Mucosa of stomach (tissue), 1 donor: ENCODE measurements at regions not wholly inside any gene's neighbourhood (a gene's known extent, or its start where the extent isn't known, plus 50 kb on each side); places are given as distances from the start of the nearest gene placed in this dataset.
"Not testable (repeated sequence)": the region's sequence is repeated elsewhere in the genome, so short reads cannot be mapped to it uniquely, and the experiment has no call there.

ENCODE experiments used
- H3K27me3 ChIP-seq: one replicate; pipeline ENCODE4 v1.7.0; 2013; ENCODE audit warnings: mild to moderate bottlenecking, low read length; ENCODE audit not compliant: control insufficient read depth, insufficient read depth
- H3K36me3 ChIP-seq: one replicate; pipeline ENCODE4 v1.7.0; 2013; ENCODE audit warnings: low read length; ENCODE audit not compliant: control insufficient read depth, insufficient read depth
- H3K4me1 ChIP-seq: one replicate; pipeline ENCODE4 v1.7.0; 2013; ENCODE audit warnings: mild to moderate bottlenecking, low read length; ENCODE audit not compliant: control insufficient read depth, insufficient read depth
- H3K4me3 ChIP-seq: one replicate; pipeline ENCODE4 v1.7.0; 2013; ENCODE audit warnings: low read length
- H3K9ac ChIP-seq: one replicate; pipeline ENCODE4 v1.7.0; 2013; ENCODE audit warnings: mild to moderate bottlenecking, low read length, moderate library complexity
- H3K9me3 ChIP-seq: one replicate; pipeline ENCODE4 v1.7.0; 2013; ENCODE audit warnings: mild to moderate bottlenecking, low read length, moderate library complexity; ENCODE audit not compliant: control insufficient read depth
- donor health status: Pancreatic carcinoma.

GRCh38 chr13:63448692-63449091, 2033.0 kb upstream of the PCDH20 start:
- Histone ChIP-seq H3K9ac (no peak overlapping the region), H3K4me3 (no peak overlapping the region), H3K27me3 (no peaks in the 10 kb centered on the region), H3K9me3 (no peaks in the 10 kb centered on the region), H3K36me3 (no peaks in the 10 kb centered on the region), H3K4me1 (no peaks in the 10 kb centered on the region)

DNA sequence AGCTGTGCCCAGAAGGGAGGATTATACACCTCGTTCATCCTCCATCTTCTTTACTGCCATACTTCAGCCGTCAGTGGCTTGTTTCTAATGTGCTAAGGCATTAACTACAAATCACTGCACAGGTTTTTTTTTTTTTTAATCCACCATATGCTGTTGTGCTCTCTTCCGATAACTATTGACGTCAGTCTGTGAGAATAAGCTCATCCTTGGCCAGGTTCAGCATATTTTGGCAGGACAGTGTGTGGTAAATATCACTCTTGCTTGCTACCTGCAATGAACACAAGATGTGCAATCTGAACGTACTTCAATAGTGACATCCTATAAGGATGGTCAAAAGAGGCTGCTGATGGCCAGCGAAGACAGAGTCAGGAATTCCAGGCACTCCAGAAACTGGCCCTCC, 2030.7 kb upstream of the PCDH20 start:
- Histone ChIP-seq H3K4me3 (no peak overlapping the region), H3K4me1 (no peaks in the 10 kb centered on the region), H3K9ac (no peak overlapping the region), H3K27me3 (no peaks in the 10 kb centered on the region), H3K9me3 (no peaks in the 10 kb centered on the region), H3K36me3 (no peaks in the 10 kb centered on the region)

GRCh38 chr13:63444225-63444624, 2028.6 kb upstream of the PCDH20 start:
- not testable (repeated sequence) for H3K4me1 ChIP-seq, H3K9ac ChIP-seq, H3K36me3 ChIP-seq, H3K9me3 ChIP-seq, H3K27me3 ChIP-seq, H3K4me3 ChIP-seq

DNA sequence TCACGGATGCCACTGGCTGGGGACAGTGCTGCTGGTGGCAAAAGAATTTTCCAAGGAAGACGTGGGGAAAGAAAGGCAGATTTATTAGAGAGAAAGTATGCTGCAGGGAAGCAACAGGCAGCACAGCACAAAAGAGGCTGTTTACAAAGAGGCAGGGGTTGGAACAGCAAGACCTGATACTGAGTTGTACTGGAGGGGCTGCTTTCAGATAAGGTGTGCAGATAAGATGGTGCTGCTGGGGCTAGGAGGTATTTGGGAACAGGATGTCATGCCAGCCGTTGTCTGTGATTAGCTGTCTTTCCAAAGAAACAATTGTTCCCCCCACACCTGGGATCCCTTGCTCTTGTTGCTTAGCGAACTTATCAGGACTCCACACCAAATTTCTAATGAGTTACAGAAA, 2023.3 kb upstream of the PCDH20 start:
- H3K9me3 ChIP-seq = no peaks in the 10 kb centered on the region
- H3K9ac ChIP-seq = no peak overlapping the region
- H3K27me3 ChIP-seq = no peaks in the 10 kb centered on the region
- no peaks in the 10 kb centered on the region for H3K4me1 ChIP-seq
- H3K36me3 ChIP-seq = no peaks in the 10 kb centered on the region
- H3K4me3 ChIP-seq = no peak overlapping the region

GRCh38 chr13:63436325-63436668, 2020.6 kb upstream of the PCDH20 start:
- H3K9me3 ChIP-seq = no peaks in the 10 kb centered on the region
- H3K27me3 ChIP-seq = no peaks in the 10 kb centered on the region
- no peaks in the 10 kb centered on the region for H3K4me1 ChIP-seq
- H3K4me3 ChIP-seq = no peak overlapping the region
- no peak overlapping the region for H3K9ac ChIP-seq
- H3K36me3 ChIP-seq = no peaks in the 10 kb centered on the region

GRCh38 chr13:63435667-63436324, 2020.1 kb upstream of the PCDH20 start:
- H3K4me3 ChIP-seq = no peak overlapping the region
- H3K9me3 ChIP-seq = no peaks in the 10 kb centered on the region
- no peaks in the 10 kb centered on the region for H3K36me3 ChIP-seq
- no peaks in the 10 kb centered on the region for H3K27me3 ChIP-seq
- no peak overlapping the region for H3K9ac ChIP-seq
- H3K4me1 ChIP-seq = no peaks in the 10 kb centered on the region

DNA sequence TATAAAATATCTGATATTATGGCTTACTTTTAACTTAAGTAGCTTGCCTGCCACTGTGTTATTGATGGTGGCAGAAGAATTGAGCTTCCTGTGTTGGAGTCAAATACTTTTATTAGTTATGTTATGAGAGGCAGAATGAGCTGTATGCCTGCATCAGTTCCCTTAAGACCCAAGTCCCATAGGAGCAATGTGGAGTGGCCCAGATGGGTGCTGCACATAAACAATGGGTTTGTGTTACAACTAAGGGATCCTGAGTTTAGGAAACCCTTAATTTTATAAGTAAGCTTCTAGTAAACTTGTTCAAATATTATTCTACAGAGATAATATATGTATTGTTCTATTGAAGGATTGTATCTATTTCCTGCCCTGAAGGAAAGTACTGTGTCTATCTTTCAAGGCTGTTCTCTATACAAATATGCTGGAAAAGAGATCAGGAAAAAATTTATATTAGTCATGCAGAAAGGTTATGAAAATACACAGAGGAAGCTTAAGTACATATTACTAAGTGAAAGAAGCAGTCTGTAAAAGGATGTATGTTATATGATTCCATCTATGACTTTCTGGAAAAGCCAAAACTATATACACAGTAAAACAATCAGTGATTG, 2018.0 kb upstream of the PCDH20 start:
- Histone ChIP-seq H3K27me3 (no peaks in the 10 kb centered on the region), H3K4me3 (no peak overlapping the region), H3K36me3 (no peaks in the 10 kb centered on the region), H3K9me3 (no peaks in the 10 kb centered on the region), H3K9ac (no peak overlapping the region), H3K4me1 (no peaks in the 10 kb centered on the region)

DNA sequence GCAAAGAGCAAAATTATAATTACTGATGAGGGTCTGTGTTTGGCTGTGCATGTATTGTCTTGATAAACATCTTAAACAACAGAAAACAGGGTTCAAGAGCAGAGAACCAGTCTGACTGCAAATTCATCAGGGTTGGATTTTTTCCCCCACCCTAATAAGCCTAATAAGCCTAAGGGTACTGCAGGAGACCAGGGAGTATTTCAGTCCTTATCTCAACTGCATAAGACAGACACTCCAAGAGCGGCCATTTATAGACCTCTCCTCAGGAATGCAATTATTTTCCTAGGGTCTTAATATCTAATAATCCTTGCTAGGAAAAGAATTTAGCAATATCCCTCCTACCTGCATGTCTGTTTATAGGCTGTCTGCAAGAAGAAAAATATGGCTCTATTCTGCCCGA, 2011.5 kb upstream of the PCDH20 start:
- Histone ChIP-seq H3K4me3 (no peak overlapping the region), H3K4me1 (no peaks in the 10 kb centered on the region), H3K9me3 (no peaks in the 10 kb centered on the region)

DNA sequence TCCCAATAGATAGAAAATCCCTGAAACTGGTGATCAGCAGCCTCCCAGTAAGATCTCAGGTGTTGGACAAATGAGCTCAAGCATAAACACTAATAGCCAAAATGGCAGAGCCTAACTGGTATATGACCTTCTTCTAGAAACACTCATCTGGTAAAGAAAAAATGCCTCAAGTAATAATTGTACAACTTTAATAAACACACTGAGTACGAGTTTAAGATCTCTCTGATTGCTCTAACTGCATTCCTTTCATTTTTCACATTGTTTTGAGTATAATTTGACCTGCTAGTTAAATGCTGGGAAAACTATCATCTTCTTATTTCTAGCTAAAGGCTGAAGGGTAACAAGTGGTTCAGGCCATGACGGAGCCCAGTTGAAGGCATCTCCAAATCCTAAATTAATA, 2009.5 kb upstream of the PCDH20 start:
- Histone ChIP-seq H3K4me3 (no peak overlapping the region), H3K4me1 (no peaks in the 10 kb centered on the region), H3K9ac (no peak overlapping the region), H3K27me3 (no peaks in the 10 kb centered on the region), H3K36me3 (no peaks in the 10 kb centered on the region), H3K9me3 (no peaks in the 10 kb centered on the region)

More for the DNA sequence above, 2011.5 kb upstream of the PCDH20 start:
- Histone ChIP-seq H3K36me3 (no peaks in the 10 kb centered on the region), H3K9ac (no peak overlapping the region), H3K27me3 (no peaks in the 10 kb centered on the region)

DNA sequence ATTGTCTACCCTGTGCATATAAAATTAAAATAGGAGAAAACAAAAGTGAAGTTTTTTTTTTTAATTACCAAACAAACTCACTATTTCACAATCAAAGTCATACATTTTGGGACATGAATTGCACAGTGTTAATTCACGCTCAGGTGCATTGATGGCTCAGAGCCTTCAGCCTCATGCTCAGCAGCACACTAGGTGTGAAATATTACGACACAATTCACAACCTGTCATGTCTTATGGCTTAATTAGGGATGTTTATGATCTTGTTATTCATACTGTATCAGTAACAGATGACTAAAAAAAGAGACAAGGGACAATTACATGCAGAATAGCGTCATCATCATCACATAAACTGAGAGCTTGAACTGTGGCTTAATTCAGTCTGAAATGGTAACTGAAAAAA, 2005.5 kb upstream of the PCDH20 start:
- Histone ChIP-seq H3K9me3 (no peaks in the 10 kb centered on the region), H3K9ac (no peak overlapping the region), H3K4me1 (no peaks in the 10 kb centered on the region), H3K4me3 (no peak overlapping the region), H3K27me3 (no peaks in the 10 kb centered on the region), H3K36me3 (no peaks in the 10 kb centered on the region)

DNA sequence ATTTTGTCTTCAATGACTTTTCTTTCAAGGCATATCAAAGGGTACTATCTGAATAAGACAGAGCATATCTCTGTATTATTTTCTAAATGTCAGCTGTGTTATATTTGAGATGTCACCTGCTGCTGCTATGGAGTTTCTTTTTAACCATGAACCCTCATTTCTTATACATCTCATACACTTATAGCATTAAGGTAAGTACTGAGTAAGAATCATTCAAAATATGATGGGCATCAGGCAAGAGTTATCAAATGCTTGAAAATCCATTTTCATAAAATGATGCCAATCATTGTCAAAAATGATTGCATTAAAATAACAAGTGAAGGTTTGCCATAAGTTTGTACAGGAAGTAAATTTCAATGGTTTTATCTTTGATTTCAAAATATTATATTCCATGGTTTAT, 2005.0 kb upstream of the PCDH20 start:
- no peaks in the 10 kb centered on the region for H3K36me3 ChIP-seq
- no peak overlapping the region for H3K9ac ChIP-seq
- no peaks in the 10 kb centered on the region for H3K9me3 ChIP-seq
- H3K27me3 ChIP-seq = no peaks in the 10 kb centered on the region
- H3K4me1 ChIP-seq = no peaks in the 10 kb centered on the region
- H3K4me3 ChIP-seq = no peak overlapping the region

GRCh38 chr13:63414247-63414646, 1998.6 kb upstream of the PCDH20 start:
- Histone ChIP-seq H3K4me1 (no peaks in the 10 kb centered on the region), H3K4me3 (no peak overlapping the region), H3K9ac (no peak overlapping the region), H3K27me3 (no peaks in the 10 kb centered on the region), H3K36me3 (no peaks in the 10 kb centered on the region), H3K9me3 (no peaks in the 10 kb centered on the region)
